ENCODE measurements at regions not wholly inside any gene's neighbourhood (a gene's known extent, or its start where the extent isn't known, plus 50 kb on each side); places are given as distances from the start of the nearest gene placed in this dataset.

DNA sequence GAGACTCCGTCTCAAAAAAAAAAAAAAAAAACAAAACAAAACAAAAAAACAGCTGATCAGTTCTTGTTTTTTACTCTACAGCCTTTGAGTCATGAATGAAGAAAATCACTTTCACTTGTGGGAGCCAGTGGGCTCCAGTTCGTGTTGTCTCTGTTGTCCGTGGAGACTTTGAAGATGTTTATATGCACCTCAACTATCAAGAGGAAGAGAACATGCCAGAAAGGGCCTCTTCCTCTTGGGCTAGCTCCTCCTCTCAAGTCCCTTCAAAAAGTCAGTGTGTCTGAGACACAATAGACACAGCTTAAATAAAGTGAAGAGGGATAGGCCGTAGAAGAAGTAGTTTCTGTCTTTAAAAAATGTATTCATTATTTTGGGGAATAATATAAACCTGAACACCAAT, 182.7 kb downstream of the KDR start:
- peak; percentile 64 for DNase-seq
- Mint-ChIP-seq H3K9me3 (ENCODE audit: insufficient read depth) (no peaks in the 10 kb centered on the region), H3K36me3 (ENCODE audit: low read depth) (no peaks in the 10 kb centered on the region), H3K27ac (peak overlapping the region; percentile 89), H3K4me1 (ENCODE audit: low read depth) (peaks cover 40% of the 10 kb centered on the region), H3K4me3 (peak overlapping the region; percentile 46), H3K27me3 (ENCODE audit: low read depth) (no peaks in the 10 kb centered on the region)
- peak; percentile 94 for ATAC-seq
- ChIA-PET POLR2A (no interaction called here), CTCF (interaction anchor here (0.9 to 2.5 kb wide), 9 partner anchors 11 to 502 kb away, joined by 3 to 13 read pairs (median 3); partner anchors contain the start of gene SRD5A3)

DNA sequence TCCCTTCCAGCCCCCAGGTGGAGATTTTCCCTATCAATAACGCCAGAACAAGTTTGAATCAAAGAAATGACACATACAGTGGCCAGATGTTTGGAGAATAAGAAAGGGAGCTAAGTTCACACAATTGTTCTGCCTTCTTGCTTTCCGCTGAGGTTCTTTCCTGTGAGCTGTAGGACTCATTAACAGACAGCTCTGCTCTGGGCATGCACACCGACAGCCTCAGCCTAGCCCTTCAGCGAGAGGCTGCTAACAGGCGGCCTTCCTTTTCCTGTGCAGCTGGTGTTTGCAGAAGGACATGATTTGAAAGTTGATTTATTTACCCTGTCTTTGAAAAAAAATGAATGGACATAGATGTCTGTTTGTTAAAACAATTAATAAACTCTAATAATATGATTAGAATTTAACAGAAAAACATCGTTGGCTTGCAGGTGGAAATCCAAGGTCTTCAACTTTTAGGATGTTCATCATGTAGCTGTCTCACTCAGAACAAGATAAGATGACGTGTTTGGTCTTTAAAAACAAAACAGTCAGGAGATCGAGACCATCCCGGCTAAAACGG, 183.3 kb downstream of the KDR start:
- peak overlapping the region; percentile 36 for H3K4me3 Mint-ChIP-seq
- H3K4me1 Mint-ChIP-seq (ENCODE audit: low read depth) = peaks cover 40% of the 10 kb centered on the region
- H3K27ac Mint-ChIP-seq = peak overlapping the region; percentile 78
- ATAC-seq (peak; percentile 83), DNase-seq (peak; percentile 66)
- no peaks in the 10 kb centered on the region for H3K9me3 Mint-ChIP-seq (ENCODE audit: insufficient read depth)
- H3K36me3 Mint-ChIP-seq (ENCODE audit: low read depth) = no peaks in the 10 kb centered on the region
- POLR2A ChIA-PET = interaction anchor here (0.6 to 1.1 kb wide), 4 partner anchors 26 to 434 kb away, joined by 3 to 4 read pairs (median 4); no protein-coding TSS in a partner anchor
- H3K27me3 Mint-ChIP-seq (ENCODE audit: low read depth) = no peaks in the 10 kb centered on the region
- CTCF ChIA-PET = interaction anchor here (1.0 to 2.5 kb wide), 8 partner anchors 12 to 501 kb away, joined by 3 to 13 read pairs (median 4); partner anchors contain the start of gene SRD5A3

DNA sequence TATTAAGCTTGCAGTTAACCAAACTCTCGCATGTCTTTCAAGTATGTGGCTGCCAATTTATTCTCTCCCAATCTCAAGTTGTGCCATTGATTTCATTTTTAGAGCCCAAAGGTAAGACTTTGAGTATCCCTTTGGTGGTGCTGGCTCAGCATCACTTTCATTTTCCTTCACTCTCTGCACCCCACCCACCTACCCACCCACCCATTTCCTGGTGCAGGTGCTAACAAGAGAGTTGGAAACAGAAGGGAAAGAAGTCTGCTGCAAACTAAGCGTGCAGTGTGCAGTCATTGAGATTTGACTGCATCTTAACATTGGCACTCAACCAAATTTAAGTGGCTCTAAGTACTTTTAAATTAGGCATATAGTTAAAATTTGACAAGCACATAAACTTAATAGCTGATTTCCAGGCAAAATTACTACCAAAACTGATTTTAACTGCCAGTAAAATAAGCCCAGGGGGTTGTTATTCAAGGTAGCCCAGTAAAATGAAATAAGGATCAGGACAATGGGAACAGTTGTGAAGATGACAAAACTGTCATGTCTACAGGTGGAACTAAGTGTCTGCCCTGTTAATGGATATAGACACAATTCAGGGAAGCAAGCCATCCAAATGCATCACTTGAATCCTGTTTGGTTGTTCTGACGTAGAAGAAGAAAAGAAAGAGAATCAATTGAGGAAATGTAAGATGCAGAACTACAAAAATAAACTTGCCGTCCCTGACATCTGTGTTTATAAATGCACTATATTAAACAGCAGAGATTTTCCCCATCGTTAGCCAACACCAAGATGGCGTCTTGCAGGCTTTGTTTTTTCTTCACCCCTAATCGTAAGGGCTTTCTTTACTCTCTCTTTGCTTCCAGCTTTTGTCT, 184.2 kb downstream of the KDR start:
- Mint-ChIP-seq H3K4me3 (peak overlapping the region; percentile 36), H3K27ac (peak overlapping the region; percentile 78), H3K36me3 (ENCODE audit: low read depth) (no peaks in the 10 kb centered on the region), H3K9me3 (ENCODE audit: insufficient read depth) (no peaks in the 10 kb centered on the region), H3K4me1 (ENCODE audit: low read depth) (peaks cover 40% of the 10 kb centered on the region), H3K27me3 (ENCODE audit: low read depth) (no peaks in the 10 kb centered on the region)
- ATAC-seq (no peak), DNase-seq (no peak)
- POLR2A ChIA-PET = interaction anchor here (0.9 to 1.1 kb wide), 2 partner anchors 33 to 91 kb away, joined by 3 read pairs; no protein-coding TSS in a partner anchor
- CTCF ChIA-PET = interaction anchor here (1.0 to 2.5 kb wide), 6 partner anchors 17 to 404 kb away, joined by 3 to 13 read pairs (median 4); partner anchors contain the start of gene SRD5A3

DNA sequence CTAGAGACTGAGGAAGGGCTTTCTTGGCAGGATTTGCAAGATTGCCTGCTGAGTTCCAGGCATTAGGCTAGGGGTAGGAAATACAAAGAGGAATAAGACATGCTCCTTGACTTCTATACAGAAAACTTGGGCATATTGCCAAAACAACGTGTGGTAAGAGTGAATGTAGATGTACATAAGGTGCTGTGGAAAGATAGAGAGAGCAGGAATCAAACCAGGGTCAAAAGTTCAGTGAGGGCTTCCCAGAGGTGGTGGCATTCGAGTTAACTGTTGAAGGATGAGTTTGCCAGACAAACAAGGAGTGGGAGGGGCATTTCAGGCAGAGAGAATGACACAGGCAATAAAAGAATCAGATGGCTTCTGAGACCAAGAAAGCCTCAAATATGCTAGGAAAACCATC, 187.9 kb downstream of the KDR start:
- Mint-ChIP-seq H3K27me3 (ENCODE audit: low read depth) (peaks cover 3% of the 10 kb centered on the region), H3K9me3 (ENCODE audit: insufficient read depth) (no peaks in the 10 kb centered on the region), H3K27ac (no peak overlapping the region), H3K36me3 (ENCODE audit: low read depth) (no peaks in the 10 kb centered on the region), H3K4me3 (no peak overlapping the region), H3K4me1 (ENCODE audit: low read depth) (peaks cover 20% of the 10 kb centered on the region)
- no peak for ATAC-seq
- POLR2A ChIA-PET = no interaction called here
- CTCF ChIA-PET = no interaction called here
- no peak for DNase-seq

DNA sequence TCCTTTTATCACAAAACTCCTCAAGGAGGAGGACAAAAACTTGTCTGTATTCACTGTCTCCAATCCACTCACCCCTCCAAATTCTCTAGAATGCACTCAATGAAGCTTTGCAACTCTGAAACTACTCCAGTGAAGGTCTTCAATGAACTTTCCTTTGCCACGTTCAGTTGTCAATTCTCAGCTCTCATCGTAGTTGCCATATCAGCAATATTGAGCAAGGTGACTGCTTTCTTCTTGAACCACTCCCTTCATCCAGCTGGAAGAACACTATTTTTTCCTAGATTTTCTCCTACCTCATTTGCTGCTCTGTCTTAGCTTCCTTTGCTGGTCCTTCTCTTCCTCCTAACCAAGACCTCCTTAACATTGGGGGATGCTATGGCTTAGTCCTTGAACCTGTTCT, 191.8 kb downstream of the KDR start:
- peaks cover 3% of the 10 kb centered on the region for H3K27me3 Mint-ChIP-seq (ENCODE audit: low read depth)
- DNase-seq (no peak), ATAC-seq (no peak)
- H3K4me1 Mint-ChIP-seq (ENCODE audit: low read depth) = no peaks in the 10 kb centered on the region
- ChIA-PET POLR2A (no interaction called here), CTCF (no interaction called here)
- no peak overlapping the region for H3K27ac Mint-ChIP-seq
- H3K36me3 Mint-ChIP-seq (ENCODE audit: low read depth) = no peaks in the 10 kb centered on the region
- no peak overlapping the region for H3K4me3 Mint-ChIP-seq
- no peaks in the 10 kb centered on the region for H3K9me3 Mint-ChIP-seq (ENCODE audit: insufficient read depth)

DNA sequence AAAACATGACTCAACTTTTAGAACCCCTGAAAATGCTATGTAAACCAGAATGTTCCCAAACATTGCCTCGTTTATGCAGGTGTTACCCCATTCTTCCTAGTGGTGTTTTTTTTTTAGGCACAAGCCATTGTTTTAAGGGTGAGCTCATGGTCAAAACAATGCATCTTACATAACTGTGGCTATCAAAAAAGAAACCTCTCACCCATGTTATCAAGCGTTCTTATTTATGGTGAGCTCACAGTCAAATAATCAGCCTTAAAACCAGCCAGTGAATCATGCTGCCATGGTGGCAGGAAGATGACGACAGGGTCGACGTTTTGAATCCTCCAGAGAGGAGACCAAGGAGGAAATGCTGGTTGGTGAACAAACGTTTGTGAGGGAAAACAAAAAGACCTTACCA, 195.2 kb downstream of the KDR start:
- Mint-ChIP-seq H3K9me3 (ENCODE audit: insufficient read depth) (no peaks in the 10 kb centered on the region), H3K4me3 (no peak overlapping the region), H3K36me3 (ENCODE audit: low read depth) (no peaks in the 10 kb centered on the region), H3K27ac (no peak overlapping the region), H3K27me3 (ENCODE audit: low read depth) (no peaks in the 10 kb centered on the region), H3K4me1 (ENCODE audit: low read depth) (no peaks in the 10 kb centered on the region)
- CTCF ChIA-PET = no interaction called here
- DNase-seq (no peak), ATAC-seq (no peak)
- POLR2A ChIA-PET = no interaction called here

DNA sequence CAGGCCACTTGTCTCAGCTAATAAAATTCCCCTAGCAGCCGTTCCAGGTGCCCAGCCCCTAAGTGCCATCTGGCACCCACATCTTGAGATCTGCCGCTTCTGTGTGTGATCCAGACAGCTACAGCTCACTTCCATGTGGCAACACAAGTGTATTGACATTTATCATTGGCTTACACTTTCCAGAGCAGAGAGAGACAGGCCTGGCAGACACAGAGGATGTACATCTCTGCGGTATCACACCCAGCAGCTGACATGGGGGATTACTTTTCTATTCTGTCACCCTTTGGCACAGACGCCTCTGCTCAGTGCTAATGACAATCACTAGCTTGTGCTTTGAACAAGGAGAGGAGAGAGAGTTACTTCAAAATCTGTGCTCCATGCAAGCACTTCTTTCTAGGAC, 195.9 kb downstream of the KDR start:
- H3K9me3 Mint-ChIP-seq (ENCODE audit: insufficient read depth) = peaks cover under 1% of the 10 kb centered on the region
- no peak for ATAC-seq
- CTCF ChIA-PET = no interaction called here
- H3K27me3 Mint-ChIP-seq (ENCODE audit: low read depth) = no peaks in the 10 kb centered on the region
- no peak overlapping the region for H3K4me3 Mint-ChIP-seq
- POLR2A ChIA-PET = no interaction called here
- H3K4me1 Mint-ChIP-seq (ENCODE audit: low read depth) = no peaks in the 10 kb centered on the region
- DNase-seq = no peak
- H3K27ac Mint-ChIP-seq = no peak overlapping the region
- no peaks in the 10 kb centered on the region for H3K36me3 Mint-ChIP-seq (ENCODE audit: low read depth)

DNA sequence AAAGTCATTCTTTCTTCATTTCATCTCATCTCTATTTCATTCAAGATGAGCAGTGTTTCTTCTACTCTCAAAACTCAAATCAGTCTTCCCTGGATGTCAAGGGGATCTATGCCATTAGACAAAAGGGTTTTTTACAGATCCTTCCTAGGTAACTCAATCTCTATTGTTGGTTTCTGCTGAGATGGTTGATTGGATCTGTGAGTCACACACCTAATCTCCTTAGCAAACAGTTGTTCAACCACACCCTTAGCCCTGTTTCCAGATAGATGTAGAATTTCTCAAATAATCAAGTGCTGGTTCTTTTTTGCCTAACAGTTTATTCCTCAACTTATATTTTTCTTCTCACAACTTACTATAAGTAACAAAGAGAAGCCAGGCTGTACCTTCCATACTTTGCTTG, 200.5 kb downstream of the KDR start:
- Mint-ChIP-seq H3K4me3 (no peak overlapping the region), H3K36me3 (ENCODE audit: low read depth) (no peaks in the 10 kb centered on the region), H3K4me1 (ENCODE audit: low read depth) (no peaks in the 10 kb centered on the region), H3K9me3 (ENCODE audit: insufficient read depth) (peaks cover 8% of the 10 kb centered on the region), H3K27ac (no peak overlapping the region), H3K27me3 (ENCODE audit: low read depth) (no peaks in the 10 kb centered on the region)
- DNase-seq = no peak
- ChIA-PET CTCF (no interaction called here), POLR2A (no interaction called here)
- ATAC-seq = no peak

DNA sequence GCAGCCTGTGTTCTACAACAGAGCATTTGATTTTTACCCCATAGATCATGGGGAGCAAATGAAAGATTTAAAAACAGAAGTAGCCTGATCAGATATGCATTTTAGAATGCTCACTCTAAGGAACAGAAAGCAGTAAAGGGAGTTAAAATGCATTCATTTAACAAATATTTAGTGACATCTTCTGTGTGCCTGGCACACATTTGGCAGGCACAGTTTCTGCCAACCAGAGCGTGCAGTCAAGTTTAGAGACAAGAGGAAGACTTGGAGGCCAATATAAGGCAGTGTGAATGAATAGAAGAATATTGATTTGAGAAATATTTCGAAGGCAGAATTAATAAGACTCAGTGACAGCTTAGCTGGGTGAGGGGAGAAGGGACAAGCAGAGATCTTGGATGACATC, 210.1 kb downstream of the KDR start:
- Mint-ChIP-seq H3K27ac (no peak overlapping the region), H3K4me1 (ENCODE audit: low read depth) (no peaks in the 10 kb centered on the region)
- ATAC-seq = no peak

DNA sequence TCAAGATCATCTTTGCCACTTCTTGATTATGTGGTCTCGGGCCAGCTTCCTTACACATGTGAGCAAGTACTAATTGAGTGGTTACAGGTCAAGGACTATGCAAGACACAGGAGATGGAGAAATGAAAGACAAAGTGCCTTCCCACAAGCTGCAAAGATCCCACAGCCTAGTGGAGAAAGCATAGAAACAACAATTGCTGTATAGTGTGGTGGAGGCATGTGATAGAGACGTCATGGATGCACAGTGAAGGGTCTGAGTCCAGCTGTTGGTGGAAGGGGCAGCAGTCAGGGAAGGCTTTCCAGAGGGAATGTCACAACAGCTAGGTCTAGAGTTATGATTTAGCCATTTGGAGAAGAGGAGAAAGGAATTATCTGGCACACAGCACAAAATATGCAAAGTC, 210.6 kb downstream of the KDR start:
- H3K4me3 Mint-ChIP-seq = no peak overlapping the region
- H3K4me1 Mint-ChIP-seq (ENCODE audit: low read depth) = peaks cover 4% of the 10 kb centered on the region
- no peaks in the 10 kb centered on the region for H3K9me3 Mint-ChIP-seq (ENCODE audit: insufficient read depth)
- H3K27me3 Mint-ChIP-seq (ENCODE audit: low read depth) = no peaks in the 10 kb centered on the region
- no peak for ATAC-seq
- no peaks in the 10 kb centered on the region for H3K36me3 Mint-ChIP-seq (ENCODE audit: low read depth)
- no peak overlapping the region for H3K27ac Mint-ChIP-seq
- ChIA-PET CTCF (interaction anchor here (1.1 kb wide), 1 partner anchor 46 kb away, joined by 3 read pairs; no protein-coding TSS in a partner anchor), POLR2A (no interaction called here)
- DNase-seq = no peak

More for the DNA sequence above, 210.1 kb downstream of the KDR start:
- ChIA-PET POLR2A (no interaction called here), CTCF (no interaction called here)
- no peak for DNase-seq
- Mint-ChIP-seq H3K4me3 (no peak overlapping the region), H3K36me3 (ENCODE audit: low read depth) (no peaks in the 10 kb centered on the region), H3K9me3 (ENCODE audit: insufficient read depth) (no peaks in the 10 kb centered on the region), H3K27me3 (ENCODE audit: low read depth) (no peaks in the 10 kb centered on the region)

DNA sequence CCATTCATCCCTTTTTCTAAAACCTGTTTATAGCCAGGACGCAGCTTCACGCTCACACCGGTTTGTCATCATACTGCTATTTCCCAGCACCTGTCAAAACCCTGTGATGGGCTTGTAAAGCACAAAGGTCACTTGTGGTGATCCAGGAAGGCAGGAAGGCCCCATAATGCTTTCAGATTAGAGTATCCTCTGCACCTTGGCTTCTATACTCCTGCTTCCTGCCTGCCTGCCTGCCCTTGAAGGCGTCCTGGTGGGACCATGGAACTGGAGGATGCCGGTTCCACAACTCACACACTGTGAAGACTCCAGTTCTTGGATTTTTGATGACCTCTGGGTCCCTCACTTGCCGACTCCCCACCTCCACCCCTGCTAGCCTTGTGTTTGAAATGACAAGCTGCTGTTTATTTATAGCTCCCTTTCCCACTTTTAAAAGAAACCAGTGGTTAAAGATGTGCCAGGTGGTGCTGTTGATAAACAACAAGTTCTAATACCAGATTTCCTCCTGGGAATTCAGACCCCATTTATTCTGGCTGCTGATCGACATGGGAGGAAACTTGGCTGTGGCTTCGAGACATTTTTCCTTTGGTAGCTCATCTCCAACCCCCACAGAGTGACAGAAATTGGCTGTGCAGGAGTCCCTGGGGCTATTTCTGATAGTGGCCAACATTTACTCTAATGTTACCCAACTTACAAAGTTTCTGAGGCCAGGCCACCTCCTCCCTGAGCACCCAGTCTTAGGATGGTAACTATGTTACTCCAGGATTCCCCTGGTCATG, 211.5 kb downstream of the KDR start:
- Mint-ChIP-seq H3K36me3 (ENCODE audit: low read depth) (no peaks in the 10 kb centered on the region), H3K4me3 (no peak overlapping the region), H3K27me3 (ENCODE audit: low read depth) (no peaks in the 10 kb centered on the region), H3K9me3 (ENCODE audit: insufficient read depth) (no peaks in the 10 kb centered on the region), H3K27ac (no peak overlapping the region), H3K4me1 (ENCODE audit: low read depth) (peaks cover 10% of the 10 kb centered on the region)
- ChIA-PET POLR2A (no interaction called here), CTCF (interaction anchor here (1.0 to 1.1 kb wide), 2 partner anchors 47 to 680 kb away, joined by 3 read pairs; no protein-coding TSS in a partner anchor)
- ATAC-seq = no peak
- no peak for DNase-seq

DNA sequence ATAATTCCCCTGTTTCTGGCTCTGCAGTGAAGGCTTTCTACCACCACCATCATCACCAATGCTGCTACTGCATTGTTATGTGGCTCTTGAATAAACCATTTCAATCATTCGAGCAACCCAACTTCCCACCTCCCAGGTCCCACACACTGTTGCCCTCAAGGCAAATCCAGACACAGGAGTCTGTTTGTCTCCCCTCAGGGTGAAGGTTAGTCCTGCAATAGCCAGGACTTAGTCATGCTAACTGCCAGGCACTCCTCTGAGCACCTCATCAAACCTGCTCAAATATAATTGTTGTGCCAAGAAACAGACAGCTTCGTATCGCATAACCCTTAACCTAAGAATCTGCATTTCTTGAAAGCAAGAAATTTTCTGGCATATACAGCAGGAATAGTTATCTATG, 213.2 kb downstream of the KDR start:
- no peaks in the 10 kb centered on the region for H3K36me3 Mint-ChIP-seq (ENCODE audit: low read depth)
- ATAC-seq = no peak
- POLR2A ChIA-PET = no interaction called here
- peaks cover 10% of the 10 kb centered on the region for H3K4me1 Mint-ChIP-seq (ENCODE audit: low read depth)
- H3K27me3 Mint-ChIP-seq (ENCODE audit: low read depth) = no peaks in the 10 kb centered on the region
- DNase-seq = no peak
- no peak overlapping the region for H3K4me3 Mint-ChIP-seq
- no peaks in the 10 kb centered on the region for H3K9me3 Mint-ChIP-seq (ENCODE audit: insufficient read depth)
- H3K27ac Mint-ChIP-seq = no peak overlapping the region
- CTCF ChIA-PET = no interaction called here

Measured in activated CD8-positive, alpha-beta T cell treated with anti-CD3 and anti-CD28 coated beads, Interleukin-2, amount 10 ng/mL, durations not matched to agents 7 days and 5 days (primary cell).